Forelimb muscle (tissue), 1 donor: ENCODE measurements at regions not wholly inside any gene's neighbourhood (a gene's known extent, or its start where the extent isn't known, plus 50 kb on each side); places are given as distances from the start of the nearest gene placed in this dataset.
"Not testable (repeated sequence)": the region's sequence is repeated elsewhere in the genome, so short reads cannot be mapped to it uniquely, and the experiment has no call there.

Experiments
- DNase-seq: peaks from one replicate; pipeline ENCODE4 v3.0.0-alpha.2; 2013; ENCODE audit warnings: low read depth

GRCh38 chr12:46627686-46628085, 198.1 kb downstream of the SLC38A4 start:
- DNase-seq: no peak

DNA sequence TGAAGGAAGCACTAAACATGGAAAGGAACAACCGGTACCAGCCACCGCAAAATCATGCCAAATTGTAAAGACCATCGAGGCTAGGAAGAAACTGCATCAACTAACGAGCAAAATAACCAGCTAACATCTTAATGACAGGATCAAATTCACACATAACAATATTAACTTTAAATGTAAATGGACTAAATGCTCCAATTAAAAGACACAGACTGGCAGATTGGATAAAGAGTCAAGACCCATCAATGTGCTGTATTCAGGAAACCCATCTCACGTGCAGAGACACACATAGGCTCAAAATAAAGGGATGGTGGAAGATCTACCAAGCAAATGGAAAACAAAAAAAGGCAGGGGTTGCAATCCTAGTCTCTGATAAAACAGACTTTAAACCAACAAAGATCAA, 206.3 kb downstream of the SLC38A4 start:
- not testable (repeated sequence) for DNase-seq

DNA sequence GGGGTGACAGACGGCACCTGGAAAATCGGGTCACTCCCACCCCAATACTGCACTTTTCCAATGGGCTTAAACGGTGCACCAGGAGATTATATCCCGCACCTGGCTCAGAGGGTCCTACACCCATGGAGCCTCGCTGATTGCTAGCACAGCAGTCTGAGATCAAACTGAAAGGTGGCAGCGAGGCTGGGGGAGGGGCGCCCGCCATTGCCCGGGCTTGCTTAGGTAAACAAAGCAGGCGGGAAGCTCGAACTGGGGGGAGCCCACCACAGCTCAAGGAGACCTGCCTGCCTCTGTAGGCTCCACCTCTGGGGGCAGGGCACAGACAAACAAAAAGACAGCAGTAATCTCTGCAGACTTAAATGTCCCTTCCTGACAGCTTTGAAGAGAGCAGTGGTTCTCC, 208.1 kb downstream of the SLC38A4 start:
- DNase-seq: not testable (repeated sequence)

DNA sequence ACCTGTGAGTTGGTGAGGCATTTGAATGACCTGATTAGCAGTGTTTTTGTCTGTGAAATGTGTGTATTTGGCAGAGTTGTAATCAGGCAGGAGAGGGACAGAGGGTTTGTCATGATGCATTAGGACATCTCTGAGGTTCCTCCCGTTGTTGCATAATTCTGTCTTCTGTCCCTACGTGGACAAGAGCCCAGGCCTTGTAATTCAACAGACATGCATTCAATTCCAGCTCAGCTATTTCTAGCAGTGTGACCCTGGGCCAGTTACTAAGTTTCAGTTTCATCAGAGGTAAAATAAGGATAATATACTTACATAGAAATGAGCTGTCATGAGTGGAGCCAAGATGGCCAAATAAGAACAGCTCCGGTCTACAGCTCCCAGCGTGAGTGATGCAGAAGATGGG, 208.6 kb downstream of the SLC38A4 start:
- DNase-seq: no peak

DNA sequence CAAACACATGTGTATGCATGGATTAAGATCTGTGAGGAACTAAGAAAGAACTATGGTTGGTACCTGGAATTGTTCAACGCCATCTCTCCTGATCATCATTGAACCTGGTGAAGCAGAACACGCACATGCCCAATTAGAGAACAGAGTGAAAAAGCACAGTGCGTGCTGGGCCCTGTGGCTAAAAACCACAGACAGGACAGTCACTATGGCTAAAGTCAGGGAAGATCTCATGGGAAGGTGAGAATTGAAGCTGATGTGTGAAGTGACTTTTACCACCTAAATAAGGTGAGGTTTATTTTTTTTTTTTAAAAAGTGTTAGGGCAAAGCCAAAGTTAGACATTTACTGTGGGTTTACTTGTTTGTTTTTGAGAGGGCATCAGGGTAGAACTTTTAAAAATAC, 215.0 kb downstream of the SLC38A4 start:
- DNase-seq: no peak

DNA sequence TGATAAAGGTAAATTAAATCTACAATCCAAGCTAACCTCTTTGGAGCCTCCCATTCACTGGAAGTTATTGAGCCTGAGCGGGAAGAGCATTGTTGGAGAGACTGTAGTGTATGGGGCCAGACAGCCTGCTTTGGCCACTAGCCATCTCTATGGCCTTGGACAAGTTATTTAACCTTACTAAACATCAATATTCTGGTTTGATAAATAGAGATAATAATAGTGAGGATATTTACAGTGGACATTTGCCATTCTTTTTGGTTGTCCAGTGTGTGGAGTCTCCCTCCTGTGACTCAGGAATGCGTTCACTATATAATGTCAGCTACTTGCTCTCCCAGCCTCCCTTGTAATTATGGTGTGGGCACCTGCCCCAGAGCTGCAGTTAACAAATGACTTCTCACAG, 216.1 kb downstream of the SLC38A4 start:
- no peak for DNase-seq

- DNase-seq: no peak
Measured at GRCh38 chr12:46609273-46609623, 216.5 kb downstream of the SLC38A4 start.

- DNase-seq: peak; percentile 14
Measured at GRCh38 chr12:46608431-46609272, 217.1 kb downstream of the SLC38A4 start.

GRCh38 chr12:46604684-46605083, 221.1 kb downstream of the SLC38A4 start:
- DNase-seq: no peak

GRCh38 chr12:46603776-46604456, 221.9 kb downstream of the SLC38A4 start:
- no peak for DNase-seq

- DNase-seq: no peak
Measured at GRCh38 chr12:46602474-46602873, 223.3 kb downstream of the SLC38A4 start.

DNA sequence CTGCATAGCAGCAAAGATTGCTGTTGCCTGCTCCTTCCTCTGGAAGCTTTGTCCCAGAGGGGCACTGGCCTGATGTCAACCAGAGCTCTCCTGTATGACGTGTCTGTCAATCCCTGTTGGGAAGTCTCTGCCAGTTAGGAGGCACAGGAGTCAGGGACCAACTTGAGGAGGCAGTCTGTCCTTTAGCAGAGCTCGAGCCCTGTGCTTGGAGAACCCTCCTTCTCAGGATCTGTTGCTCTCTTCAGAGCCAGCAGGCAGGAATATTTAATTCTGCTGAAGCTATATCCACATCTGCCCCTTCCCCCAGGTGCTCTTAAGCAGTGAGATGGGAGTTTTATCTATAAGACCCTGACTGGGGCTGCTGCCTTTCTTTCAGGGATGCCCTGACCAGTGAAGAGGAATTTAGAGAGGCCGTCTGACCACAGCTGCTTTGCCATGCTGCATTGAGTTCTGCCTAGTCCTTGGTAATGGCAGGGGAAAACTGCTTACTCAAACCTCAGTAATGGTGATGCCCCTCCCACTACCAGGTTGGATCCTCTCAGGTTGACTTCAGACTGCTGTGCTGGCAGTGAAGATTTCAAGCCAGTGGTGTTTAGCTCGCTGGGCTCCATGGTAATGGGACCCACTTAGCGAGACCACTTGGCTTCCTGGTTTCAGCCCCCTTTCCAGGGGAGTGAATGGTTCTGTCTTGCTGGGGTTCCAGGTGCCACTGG, 218.6 kb upstream of the SLC38A2 start:
- DNase-seq: no peak

GRCh38 chr12:46585854-46586621, 213.5 kb upstream of the SLC38A2 start:
- no peak for DNase-seq

DNA sequence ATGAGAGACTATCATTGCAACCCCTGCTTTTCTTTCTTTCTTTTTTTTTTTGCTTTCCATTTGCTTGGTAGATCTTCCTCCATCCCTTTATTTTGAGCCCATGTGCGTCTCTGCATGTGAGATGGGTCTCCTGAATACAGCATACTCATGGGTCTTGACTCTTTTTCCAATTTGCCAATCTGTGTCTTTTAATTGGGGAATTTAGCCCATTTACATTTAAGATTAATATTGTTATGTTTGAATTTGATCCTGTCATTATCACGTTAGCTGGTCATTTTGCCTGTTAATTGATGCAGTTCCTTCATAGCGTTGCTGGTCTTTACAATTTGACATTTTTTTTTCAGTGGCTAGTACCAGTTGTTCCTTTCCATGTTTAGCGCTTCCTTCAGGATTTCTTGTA, 211.5 kb upstream of the SLC38A2 start:
- DNase-seq: not testable (repeated sequence)

GRCh38 chr12:46581990-46582389, 209.4 kb upstream of the SLC38A2 start:
- not testable (repeated sequence) for DNase-seq

DNA sequence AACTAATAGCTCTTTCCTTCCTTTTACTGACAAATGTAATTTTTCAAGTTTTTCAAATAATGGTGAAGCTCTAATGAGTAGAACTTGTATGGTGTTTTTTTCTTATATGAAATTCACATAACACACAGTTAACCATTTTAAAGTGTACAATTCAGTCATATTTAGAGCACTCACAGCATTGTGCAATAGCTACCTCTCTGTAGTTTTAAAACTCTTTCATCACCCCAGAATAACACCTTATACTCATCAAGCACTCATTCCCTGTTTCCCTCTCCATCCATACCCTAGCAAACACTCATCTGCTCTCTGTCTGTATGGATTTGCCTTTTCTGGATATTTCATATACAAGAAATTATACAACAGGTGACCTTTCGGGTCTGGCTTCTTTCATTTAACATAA, 207.9 kb upstream of the SLC38A2 start:
- DNase-seq: no peak

DNA sequence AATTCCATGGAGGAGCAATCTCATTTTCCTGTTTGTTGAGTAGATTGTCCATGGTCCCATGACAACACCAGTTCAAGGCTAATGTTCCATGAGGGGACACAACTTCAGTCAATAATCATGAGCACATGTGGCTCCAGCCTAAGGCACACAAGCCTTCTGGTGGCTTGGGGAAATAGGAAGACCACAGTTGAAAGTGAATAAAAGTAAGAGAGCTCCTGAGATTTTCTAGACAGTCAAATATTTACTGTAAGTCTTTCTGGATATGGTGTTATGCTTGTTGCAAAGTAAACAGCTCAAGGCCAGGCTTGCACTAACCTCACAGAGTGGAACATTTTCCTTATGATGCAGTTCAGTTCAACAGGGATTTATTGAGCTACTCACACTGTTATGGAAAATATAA, 206.9 kb upstream of the SLC38A2 start:
- no peak for DNase-seq

DNA sequence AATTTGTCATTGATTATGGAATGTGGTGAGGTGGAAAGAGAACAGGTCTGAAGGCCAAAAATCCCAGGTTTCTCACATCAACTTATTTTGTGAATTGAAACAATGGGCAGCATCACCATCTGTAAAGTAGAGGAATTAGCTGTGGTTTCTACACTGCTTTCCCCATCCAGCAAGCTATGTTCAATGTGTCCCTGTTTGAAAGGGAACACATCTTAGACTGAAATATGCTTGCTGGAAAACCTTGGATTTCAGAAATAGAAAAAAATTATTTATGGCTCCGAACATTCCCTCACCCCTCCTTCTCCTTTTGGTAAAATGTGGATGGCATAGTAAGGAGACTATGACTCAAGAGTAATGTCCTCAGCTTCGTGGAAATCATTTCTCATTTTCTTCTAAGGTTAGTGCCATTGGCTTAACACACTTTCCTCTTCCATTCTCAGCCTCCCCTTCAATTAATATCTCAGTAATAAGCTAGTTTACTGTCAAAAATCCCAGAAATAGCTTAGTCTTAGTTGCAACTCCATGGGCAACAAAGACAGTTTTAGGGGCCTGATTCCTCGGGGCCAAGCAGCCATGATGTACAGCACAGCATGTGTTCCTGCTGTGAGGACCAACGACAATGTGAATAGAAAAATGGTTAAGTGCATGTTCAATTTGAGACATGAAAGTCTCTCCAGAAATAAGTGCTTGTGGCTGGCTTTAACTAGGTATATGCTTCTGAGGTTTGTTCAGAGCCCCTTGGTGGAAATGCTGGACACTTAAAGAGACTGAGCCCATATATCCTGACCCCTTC, 205.8 kb upstream of the SLC38A2 start:
- no peak for DNase-seq

DNA sequence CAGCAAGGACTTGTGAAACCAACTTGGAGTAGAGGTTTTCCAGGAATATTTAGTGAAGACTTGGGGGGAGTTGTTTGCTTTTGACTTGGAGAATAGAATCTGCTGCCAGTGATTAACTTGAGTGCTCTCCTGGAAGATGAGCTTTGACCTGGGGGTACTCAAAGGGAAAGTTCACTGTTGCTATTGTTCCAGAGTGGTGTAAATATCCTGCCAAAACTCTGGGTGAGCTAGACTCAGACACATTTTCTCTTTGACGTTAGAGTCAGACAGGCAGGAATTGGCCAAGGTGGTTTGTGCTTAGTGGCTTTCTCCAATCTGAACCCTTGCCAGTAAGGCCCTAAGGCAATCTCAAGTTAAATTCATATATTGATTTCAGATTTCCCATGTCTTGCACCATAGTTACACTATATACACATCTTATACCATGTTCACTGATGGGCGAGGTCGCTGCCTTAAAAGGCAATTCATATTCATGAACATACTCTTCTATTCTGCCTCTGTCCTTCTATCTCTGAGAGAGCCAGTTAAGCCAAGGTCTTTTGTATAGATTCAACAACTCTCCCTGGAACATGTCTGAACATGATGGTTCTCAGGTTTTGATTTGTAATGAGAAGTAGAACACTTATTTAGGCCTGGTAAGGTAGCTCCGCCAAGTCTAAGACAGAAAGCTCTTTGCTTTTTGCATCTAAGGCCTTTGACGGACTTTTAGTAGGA, 204.6 kb upstream of the SLC38A2 start:
- DNase-seq: no peak

GRCh38 chr12:46574847-46575246, 202.3 kb upstream of the SLC38A2 start:
- DNase-seq: peak; percentile 56

DNA sequence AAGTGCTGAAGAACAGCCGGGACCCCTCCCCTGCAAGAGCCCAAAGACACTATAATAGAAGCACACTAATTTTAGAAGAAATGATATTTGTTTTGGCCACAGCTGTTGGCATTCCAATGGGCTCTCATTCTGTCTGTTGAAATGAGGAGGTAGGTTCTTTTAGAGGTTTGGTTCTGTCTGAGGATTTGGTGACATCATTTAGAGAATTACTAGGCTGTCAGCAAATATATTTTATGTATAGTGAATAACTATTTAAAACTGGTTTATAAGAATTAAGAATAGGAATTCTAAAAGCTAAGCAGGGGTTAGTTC, 200.7 kb upstream of the SLC38A2 start:
- no peak for DNase-seq
